ENCODE measurements at regions not wholly inside any gene's neighbourhood (a gene's known extent, or its start where the extent isn't known, plus 50 kb on each side); places are given as distances from the start of the nearest gene placed in this dataset.

DNA sequence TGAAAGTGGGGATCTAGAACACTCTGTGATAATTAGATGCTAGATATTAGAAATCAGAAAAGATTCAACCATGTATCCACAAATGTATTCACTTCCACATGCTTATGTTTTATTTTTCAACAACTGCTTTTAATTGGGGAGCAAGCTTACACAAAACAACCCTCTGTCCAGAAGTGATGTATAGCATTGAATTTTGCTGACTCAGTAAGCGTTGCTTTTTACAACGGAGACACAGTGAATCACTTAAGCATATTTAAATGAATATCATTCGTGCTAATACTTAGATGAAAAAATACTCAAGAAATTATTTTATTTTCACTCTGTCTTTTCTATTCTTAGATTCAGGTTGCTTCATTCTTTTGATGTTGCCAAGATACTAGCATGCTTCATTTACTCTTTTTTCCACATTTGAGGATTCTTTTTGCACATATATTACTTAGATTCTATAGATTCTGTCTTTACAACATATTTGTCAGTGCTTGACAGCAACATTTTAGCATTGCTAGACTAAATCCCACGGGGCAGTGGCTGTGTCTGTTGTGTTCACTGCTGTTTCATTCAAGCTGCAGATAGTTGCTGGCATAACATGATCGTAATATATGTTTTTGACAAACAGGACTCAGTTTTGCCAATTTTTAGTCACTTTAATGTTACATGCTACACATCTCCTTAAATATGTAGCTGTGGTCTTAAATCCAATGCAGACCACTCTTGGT, 1714.4 kb upstream of the SEL1L start:
- TF ChIP-seq, protein P1, sequence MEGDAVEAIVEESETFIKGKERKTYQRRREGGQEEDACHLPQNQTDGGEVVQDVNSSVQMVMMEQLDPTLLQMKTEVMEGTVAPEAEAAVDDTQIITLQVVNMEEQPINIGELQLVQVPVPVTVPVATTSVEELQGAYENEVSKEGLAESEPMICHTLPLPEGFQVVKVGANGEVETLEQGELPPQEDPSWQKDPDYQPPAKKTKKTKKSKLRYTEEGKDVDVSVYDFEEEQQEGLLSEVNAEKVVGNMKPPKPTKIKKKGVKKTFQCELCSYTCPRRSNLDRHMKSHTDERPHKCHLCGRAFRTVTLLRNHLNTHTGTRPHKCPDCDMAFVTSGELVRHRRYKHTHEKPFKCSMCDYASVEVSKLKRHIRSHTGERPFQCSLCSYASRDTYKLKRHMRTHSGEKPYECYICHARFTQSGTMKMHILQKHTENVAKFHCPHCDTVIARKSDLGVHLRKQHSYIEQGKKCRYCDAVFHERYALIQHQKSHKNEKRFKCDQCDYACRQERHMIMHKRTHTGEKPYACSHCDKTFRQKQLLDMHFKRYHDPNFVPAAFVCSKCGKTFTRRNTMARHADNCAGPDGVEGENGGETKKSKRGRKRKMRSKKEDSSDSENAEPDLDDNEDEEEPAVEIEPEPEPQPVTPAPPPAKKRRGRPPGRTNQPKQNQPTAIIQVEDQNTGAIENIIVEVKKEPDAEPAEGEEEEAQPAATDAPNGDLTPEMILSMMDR (IDR thresholded peaks at IDR 0.05), result no peak
- TF ChIP-seq ZFX (IDR thresholded peaks at IDR 0.05; ENCODE audit: borderline replicate concordance), result no peak

Data from 22Rv1 (cell line).